AG04450 (cell line): ENCODE measurements at regions not wholly inside any gene's neighbourhood (a gene's known extent, or its start where the extent isn't known, plus 50 kb on each side); places are given as distances from the start of the nearest gene placed in this dataset.

Experiments used
- CTCF ChIA-PET: fragments of 300-600, 350-600 bp; formaldehyde crosslinking; extraction: SDS; loops from one replicate; lab custom pipeline; 2022; ENCODE audit warnings: antibody characterized with exemption, inconsistent platforms; lab: Charles Lee
- POLR2A ChIA-PET: fragments of 350-600 bp; formaldehyde crosslinking; extraction: SDS; loops from one replicate; lab custom pipeline; 2021; ENCODE audit warnings: antibody characterized with exemption, inconsistent platforms; lab: Yijun Ruan, JAX
- DNase-seq: peaks from one replicate; pipeline ENCODE4 v3.0.0-alpha.2; 2011; ENCODE audit warnings: low read depth, low spot score
- H3K27ac ChIP-seq: one replicate; pipeline ENCODE4 v1.5.1; 2012; ENCODE audit warnings: low read depth, low read length, control low read depth
- H3K27me3 ChIP-seq: one replicate; pipeline ENCODE4 v1.6.0; 2012; ENCODE audit warnings: low read length; ENCODE audit not compliant: control insufficient read depth, insufficient read depth
- H3K4me3 ChIP-seq: 2 replicates; pipeline ENCODE4 v1.5.1; 2011; ENCODE audit warnings: mild to moderate bottlenecking, low read depth, low read length, control low read depth
- H3K9me3 ChIP-seq: 2 replicates; pipeline ENCODE4 v1.5.1; 2012; ENCODE audit warnings: low read length; ENCODE audit not compliant: control insufficient read depth, insufficient read depth
- TF ChIP-seq, protein P1 (sequence below): IDR thresholded peaks from 2 replicates; pipeline ENCODE4 v1.5.1; 2011; ENCODE audit warnings: low read depth, low read length, control low read depth, inconsistent platforms

DNA sequence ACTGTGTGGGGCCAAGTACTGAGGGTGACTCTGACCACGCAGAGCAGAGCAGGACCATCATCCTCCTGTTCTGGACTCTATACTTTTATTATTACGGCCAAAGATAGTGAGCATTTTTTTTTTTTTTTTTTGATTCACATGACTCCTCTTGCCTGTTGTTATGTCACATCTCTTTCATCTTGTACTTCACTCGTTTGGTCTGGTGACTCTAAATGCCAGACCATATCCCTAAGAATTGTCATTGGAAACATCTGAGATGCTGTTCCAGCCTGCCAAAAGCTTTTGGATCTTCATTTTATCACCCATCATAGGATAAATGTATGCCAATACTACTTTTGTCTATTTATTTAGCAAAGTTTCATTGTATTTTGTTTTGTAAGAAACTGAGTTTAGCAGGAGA, 168.2 kb upstream of the RAI14 start:
- TF ChIP-seq, protein P1, sequence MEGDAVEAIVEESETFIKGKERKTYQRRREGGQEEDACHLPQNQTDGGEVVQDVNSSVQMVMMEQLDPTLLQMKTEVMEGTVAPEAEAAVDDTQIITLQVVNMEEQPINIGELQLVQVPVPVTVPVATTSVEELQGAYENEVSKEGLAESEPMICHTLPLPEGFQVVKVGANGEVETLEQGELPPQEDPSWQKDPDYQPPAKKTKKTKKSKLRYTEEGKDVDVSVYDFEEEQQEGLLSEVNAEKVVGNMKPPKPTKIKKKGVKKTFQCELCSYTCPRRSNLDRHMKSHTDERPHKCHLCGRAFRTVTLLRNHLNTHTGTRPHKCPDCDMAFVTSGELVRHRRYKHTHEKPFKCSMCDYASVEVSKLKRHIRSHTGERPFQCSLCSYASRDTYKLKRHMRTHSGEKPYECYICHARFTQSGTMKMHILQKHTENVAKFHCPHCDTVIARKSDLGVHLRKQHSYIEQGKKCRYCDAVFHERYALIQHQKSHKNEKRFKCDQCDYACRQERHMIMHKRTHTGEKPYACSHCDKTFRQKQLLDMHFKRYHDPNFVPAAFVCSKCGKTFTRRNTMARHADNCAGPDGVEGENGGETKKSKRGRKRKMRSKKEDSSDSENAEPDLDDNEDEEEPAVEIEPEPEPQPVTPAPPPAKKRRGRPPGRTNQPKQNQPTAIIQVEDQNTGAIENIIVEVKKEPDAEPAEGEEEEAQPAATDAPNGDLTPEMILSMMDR: no peak
- POLR2A ChIA-PET: interaction anchor here (1.1 to 1.3 kb wide), 2 partner anchors 11 to 138 kb away, joined by 4 to 6 read pairs; no protein-coding TSS in a partner anchor
- no peak for DNase-seq
- CTCF ChIA-PET: interaction anchor here (0.7 to 3.9 kb wide), 5 partner anchors 199 to 418 kb away, joined by 3 to 71 read pairs (median 6); no protein-coding TSS in a partner anchor
- H3K27me3 ChIP-seq: no peaks in the 10 kb centered on the region
- no peaks in the 10 kb centered on the region for H3K9me3 ChIP-seq
- H3K27ac ChIP-seq: peak overlapping the region; percentile 83
- H3K4me3 ChIP-seq: no peak overlapping the region

DNA sequence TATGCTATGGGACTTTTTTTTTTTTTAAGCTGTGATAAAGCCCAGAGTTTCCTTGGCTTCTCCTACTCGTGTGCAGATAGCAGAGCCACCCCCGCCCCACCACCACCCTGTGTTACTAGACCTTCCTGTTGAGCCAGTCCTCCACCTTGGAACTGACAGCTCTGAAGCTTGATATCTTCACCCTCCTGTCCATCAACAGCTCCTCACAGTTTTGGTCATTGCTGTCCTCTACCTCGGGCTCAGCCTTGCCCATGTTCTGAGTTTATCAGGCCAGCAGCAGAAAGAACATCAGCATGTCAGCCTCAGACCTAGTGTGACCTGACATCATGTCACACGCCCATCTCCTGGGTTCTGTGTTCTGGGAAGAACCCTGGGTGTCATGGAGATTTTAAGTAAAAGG, 167.1 kb upstream of the RAI14 start:
- TF ChIP-seq, protein P1: no peak
- Histone ChIP-seq H3K27me3 (no peaks in the 10 kb centered on the region), H3K4me3 (no peak overlapping the region), H3K9me3 (no peaks in the 10 kb centered on the region; the same call in 1 of the 2 replicates), H3K27ac (no peak overlapping the region)
- POLR2A ChIA-PET: interaction anchor here (0.6 kb wide), 1 partner anchor 45 kb away, joined by 3 read pairs; no protein-coding TSS in a partner anchor
- CTCF ChIA-PET: interaction anchor here (0.8 to 2.0 kb wide), 3 partner anchors 409 to 417 kb away, joined by 4 to 12 read pairs (median 5); no protein-coding TSS in a partner anchor
- no peak for DNase-seq

GRCh38 chr5:34490506-34491250, 165.4 kb upstream of the RAI14 start:
- ChIA-PET POLR2A (interaction anchor here (0.6 kb wide), 1 partner anchor 427 kb away, joined by 6 read pairs; no protein-coding TSS in a partner anchor), CTCF (interaction anchor here (1.4 kb wide), 1 partner anchor 407 kb away, joined by 6 read pairs; no protein-coding TSS in a partner anchor)
- no peak for DNase-seq
- TF ChIP-seq, protein P1: no peak
- Histone ChIP-seq H3K4me3 (no peak overlapping the region), H3K27ac (peak overlapping the region; percentile 21), H3K27me3 (no peaks in the 10 kb centered on the region), H3K9me3 (peaks cover 6% of the 10 kb centered on the region; the same call in 1 of the 2 replicates)

DNA sequence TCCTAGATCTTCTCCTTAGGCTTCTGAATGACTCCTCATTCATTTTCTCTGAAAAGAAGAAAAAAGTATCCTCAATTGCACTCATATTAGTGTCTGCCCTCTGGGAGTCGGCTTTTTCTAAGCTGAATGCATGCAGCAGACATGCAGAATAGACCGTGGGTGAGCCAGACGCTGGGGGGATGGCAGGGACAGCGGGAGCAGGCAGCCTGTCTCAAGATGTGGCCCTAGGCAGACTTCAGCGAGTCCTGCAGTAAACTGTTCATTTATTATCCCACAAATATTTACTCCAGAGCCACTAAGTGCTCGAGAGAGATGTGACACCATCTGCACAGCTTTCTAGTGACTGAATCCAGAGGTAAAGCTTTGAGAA, 164.9 kb upstream of the RAI14 start:
- TF ChIP-seq, protein P1: no peak
- H3K9me3 ChIP-seq: peaks cover 6% of the 10 kb centered on the region; the same call in 1 of the 2 replicates
- peak overlapping the region; percentile 21 for H3K27ac ChIP-seq
- ChIA-PET CTCF (interaction anchor here (1.4 kb wide), 1 partner anchor 407 kb away, joined by 6 read pairs; no protein-coding TSS in a partner anchor), POLR2A (interaction anchor here (0.6 to 1.0 kb wide), 2 partner anchors 137 to 426 kb away, joined by 6 to 7 read pairs; no protein-coding TSS in a partner anchor)
- H3K4me3 ChIP-seq: no peak overlapping the region
- H3K27me3 ChIP-seq: no peaks in the 10 kb centered on the region
- DNase-seq: no peak
